HG03439 (cell line): ENCODE measurements at regions not wholly inside any gene's neighbourhood (a gene's known extent, or its start where the extent isn't known, plus 50 kb on each side); places are given as distances from the start of the nearest gene placed in this dataset.
A peak's percentile ranks its signal among the peaks of the same experiment; 100 is the strongest.

Experiments
- ATAC-seq: cut with Tn5 transposase; IDR thresholded peaks from one replicate; pipeline ENCODE4 v1.9.1; 2021; ENCODE audit warnings: mild to moderate bottlenecking, moderate library complexity; ENCODE audit not compliant: unreplicated experiment

GRCh38 chr10:107450056-107450455 lies 285.6 kb upstream of the SORCS1 start:
- ATAC-seq = no peak

- no peak for ATAC-seq
Measured at GRCh38 chr10:107444443-107444842, 279.9 kb upstream of the SORCS1 start.

DNA sequence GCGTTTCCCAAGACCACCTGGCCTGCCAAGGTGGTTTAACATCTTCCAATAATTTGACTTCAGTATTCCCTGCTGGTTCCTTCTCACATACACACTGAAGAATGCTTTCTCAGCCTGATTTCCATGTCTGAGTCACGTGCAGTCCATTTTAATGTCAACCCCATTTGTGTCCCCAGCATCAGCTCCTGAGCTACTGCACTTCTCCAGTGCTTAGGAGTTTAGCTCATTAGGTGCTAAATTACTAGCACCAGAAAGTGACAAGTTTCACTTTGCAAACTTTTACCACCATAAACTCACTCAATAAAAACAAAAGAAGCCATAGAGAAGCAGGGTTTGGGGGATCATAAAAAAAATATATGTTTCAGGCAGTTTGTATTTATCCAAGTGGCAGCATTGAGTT lies 279.3 kb upstream of the SORCS1 start:
- ATAC-seq = no peak

DNA sequence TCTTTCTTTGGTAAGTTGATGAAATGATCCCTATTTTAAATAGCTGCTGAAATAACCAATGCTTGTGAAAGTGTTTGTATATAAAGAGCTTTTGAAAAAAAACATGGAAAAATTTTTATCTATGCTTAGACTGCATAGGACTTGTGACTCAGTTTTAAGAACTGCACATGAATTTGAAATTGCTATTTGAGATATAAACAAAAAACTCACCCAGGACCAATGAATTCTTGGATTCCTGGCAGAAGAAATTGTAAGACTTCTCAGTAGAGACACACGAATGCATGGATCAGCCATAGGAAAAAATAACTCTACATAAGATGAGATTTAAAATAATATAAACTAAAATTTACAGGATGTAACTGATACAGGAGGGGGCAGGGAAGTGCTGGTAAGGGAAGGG lies 278.8 kb upstream of the SORCS1 start:
- no peak for ATAC-seq

DNA sequence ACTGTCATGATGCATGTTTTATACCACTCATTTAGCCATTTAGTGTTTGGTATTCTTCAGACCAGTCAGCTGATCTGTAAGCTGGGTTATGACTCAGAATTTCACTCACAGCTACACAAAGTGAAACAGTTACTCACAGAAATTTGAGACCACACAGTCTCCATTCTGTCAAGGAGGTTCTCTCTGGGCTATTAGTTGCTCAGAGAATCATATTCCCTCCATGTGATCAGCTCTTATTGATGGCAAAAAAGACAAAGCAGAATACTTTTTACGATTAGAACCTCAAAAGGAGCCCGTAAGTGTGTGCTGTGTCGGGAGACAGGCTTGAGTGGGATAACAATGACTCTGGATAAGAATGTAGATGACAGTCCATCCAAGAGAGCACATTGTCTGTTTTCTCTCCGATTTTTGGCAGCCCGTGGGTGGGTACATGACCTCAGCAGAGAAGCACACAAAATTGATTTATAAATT lies 277.6 kb upstream of the SORCS1 start:
- peak; percentile 99 for ATAC-seq

DNA sequence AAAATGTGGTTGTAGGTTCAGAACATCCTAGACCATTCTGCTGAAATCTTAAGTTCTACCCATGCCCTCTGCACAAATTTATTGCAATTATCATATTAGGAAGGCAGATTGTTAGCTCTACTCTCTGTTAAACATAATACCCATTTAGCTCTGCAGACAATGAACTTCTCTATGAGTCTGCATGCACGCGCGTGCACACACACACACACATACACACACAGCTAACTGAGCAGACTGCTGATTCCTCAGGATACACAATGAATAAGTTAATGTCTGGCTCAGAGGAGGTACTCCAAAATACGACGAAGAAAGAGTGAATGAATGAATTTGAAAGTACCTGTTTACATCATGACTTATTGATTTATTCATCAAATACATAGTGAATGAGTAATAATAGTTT lies 276.2 kb upstream of the SORCS1 start:
- no peak for ATAC-seq

GRCh38 chr10:107437921-107438320 lies 273.4 kb upstream of the SORCS1 start:
- ATAC-seq = no peak

DNA sequence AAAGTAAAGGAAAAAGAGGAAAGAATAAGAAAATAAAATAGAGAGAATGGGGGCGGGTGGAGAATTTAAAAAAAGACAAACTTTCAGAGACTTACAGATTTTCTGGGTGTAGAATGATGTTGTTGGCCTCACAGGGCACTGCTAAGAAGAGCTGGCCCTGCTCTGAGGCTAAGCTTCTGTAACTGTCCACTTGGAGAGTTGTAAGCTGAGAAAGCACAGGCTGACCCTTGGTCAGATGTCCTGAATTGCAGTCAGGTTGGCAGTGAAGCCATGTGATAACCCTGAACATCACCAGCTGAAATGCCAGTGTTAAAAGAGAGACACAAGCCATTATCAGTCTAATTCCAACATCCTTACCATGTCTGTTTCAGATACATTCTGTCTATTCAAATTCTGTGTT lies 272.1 kb upstream of the SORCS1 start:
- no peak for ATAC-seq

- no peak for ATAC-seq
Measured at GRCh38 chr10:107434854-107435253, 270.3 kb upstream of the SORCS1 start.

DNA sequence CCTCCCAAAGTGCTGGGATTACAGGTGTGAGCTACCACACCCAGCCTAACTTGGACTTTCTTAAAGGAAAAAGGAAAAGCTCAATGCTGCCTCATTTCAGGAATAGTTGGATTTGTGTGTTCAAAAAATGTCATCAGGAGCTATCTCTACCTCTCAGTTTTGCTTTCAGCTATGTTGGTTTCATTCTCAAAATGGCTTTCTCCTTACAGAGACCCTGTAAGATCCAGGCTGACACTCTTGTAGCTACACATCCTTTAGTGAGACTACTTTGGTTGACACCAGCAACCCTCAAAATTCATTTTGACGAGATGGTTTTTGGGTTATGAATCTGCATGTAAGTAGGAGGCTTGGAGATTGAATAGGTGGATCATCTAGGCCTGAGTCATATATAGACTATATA lies 269.7 kb upstream of the SORCS1 start:
- no peak for ATAC-seq

DNA sequence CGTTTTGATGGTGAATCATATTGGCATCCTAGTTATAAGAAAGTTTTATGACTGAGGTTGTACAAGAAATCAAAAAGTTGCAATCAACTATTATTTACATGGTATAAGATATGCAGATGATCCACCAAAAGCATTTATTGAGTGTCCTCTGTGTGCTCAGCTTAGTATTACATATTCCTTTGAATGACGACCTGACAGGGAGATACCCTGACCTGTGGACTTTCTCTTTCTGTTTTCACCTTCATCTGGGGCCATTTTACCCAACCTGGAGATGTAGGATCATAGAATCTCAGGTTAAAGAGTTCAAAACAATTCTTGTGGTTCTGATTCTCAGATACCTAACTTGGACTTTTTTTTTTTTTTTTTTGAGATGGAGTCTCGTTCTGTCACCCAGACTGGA lies 269.1 kb upstream of the SORCS1 start:
- ATAC-seq = no peak

DNA sequence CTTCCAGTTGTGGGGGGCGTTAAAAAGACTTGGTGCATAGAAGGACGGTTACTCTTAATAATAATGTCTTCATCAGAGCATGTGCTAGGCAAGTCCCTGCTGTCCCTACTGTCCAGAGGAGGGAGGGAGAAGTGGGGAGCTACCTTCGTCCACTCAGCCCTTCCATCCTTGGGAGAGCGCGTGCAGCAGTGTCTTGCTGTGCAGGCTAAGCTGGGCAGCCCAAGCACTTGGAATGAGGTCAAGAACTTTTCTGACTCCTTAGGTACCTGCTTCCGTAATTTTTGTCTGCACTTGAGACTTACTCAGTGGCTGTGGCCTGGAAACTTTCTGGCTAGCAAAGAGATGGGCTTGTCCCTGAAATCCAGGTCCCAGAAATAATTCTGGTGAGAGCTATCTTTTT lies 265.9 kb upstream of the SORCS1 start:
- no peak for ATAC-seq

- ATAC-seq = no peak
Measured at GRCh38 chr10:107427016-107427415, 262.5 kb upstream of the SORCS1 start.

DNA sequence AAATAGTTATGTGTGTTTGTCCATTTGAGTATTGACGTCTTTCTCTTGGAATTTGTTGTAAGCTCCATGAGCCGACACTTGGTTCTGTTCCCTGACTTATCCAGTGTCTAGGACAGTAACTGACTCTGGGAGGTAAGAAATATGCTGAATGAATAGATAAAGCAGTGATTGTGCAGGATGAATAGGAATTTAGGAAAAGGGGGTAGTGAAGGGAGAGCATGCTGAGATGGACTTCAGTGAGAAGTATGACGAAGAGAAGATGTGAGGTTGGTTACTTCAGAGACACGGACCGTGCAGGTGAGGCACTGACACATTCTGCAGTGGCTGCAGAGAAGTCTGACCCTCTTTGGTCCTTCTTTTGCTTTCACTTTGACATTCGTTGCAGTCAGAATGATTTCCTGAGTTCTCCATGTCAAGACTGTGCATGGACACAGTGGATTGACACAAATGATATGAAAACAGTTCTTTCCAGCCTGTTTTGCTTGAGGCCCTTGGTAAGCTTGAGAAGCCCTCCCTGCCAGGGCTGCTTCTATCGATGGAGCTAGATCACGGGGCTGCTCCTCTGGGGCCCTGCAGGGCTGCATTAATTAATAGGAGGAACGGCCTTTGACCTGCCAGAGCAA lies 261.5 kb upstream of the SORCS1 start:
- peak; percentile 89 for ATAC-seq

DNA sequence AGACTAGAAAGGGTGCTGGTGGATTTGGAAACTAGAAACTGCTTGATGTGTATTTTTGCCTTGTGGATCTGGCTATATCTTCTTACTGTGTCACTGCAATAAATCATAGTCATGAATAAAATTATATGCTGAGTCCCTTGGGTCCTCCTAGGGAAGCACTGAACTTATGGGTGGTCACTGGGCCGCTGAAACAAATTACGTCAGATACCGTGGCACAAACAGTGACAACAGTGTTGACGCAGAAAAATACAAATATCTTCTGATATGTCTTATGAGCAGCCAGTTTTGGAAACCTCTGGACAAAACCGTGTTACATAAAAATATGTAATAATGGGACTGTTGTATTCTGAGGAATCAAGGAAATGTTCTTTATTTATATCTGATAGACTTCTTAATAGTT lies 260.1 kb upstream of the SORCS1 start:
- no peak for ATAC-seq

GRCh38 chr10:107423903-107424302 lies 259.4 kb upstream of the SORCS1 start:
- ATAC-seq = no peak

DNA sequence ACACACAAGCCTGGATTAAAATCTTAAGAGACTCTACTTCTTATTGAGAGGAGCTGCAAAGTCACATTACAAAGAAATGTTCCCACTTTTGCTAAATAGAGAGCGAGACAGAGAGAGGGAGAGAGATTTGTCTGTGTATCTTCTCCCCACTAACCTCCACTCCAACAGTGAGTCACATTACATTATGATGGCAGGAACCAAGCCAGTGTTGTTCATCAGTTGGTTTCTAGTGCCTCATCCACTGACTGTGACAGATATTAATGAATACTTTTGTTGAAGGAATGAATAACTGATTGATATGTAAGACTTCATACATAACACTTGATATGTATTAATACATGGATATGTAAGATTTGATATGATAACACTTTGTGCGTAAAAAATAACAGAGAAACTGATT lies 258.2 kb upstream of the SORCS1 start:
- no peak for ATAC-seq

- ATAC-seq = no peak
Measured at GRCh38 chr10:107420196-107420595, 255.7 kb upstream of the SORCS1 start.

DNA sequence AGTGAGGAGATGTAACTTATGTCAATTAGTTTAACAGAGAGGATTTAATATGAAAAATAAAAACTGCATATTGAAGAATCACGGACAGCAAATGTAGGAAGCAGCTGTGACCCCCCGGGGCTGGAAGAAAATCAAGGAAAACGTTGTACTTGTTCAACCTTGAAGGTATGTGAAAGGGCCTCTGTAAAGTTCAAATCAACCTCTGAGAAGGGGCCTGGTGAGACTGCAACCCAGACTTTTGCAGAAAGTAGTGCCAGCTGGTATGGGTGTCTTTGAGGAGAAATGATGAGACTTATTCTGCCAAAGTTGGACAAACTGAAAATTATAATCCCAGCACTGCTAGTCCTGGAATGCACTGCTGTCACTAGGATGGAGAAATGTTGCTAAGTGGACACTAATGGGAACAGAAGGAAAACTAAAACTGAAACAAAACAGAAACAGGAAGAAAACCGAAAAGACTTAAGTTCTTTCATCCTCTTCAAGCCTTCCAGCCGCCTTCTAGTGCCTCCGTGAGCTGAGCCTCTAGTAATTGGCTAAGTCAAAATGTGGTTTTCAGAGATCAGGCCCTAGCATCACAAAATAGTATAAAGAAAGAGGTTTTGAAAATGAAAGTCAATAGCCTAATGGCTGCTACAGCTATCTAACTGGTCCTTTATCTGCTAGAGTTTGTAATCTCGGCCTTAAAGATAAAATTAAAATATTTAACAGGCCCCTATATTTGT lies 253.7 kb upstream of the SORCS1 start:
- ATAC-seq = peak; percentile 83

GRCh38 chr10:107417446-107417845 lies 252.9 kb upstream of the SORCS1 start:
- no peak for ATAC-seq

GRCh38 chr10:107415446-107415845 lies 250.9 kb upstream of the SORCS1 start:
- ATAC-seq = no peak

DNA sequence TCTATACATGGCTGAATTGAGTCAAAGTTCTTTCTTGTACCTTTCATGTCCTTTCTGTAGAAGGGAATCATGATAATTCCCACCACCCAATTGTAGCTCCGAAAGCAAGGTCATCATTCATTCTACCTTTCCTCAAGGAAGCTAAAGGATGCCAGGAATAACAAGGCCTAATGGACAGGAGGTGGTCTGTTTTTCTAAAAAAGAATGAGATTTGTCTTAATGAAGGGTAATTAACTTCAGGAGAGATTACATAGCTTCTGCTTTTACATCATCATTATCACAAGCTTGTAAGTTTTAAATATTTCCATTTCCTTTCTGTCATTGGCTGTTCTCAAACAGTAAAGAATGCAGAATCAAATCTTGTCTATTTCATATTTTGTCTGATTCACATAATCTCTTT lies 249.5 kb upstream of the SORCS1 start:
- no peak for ATAC-seq

DNA sequence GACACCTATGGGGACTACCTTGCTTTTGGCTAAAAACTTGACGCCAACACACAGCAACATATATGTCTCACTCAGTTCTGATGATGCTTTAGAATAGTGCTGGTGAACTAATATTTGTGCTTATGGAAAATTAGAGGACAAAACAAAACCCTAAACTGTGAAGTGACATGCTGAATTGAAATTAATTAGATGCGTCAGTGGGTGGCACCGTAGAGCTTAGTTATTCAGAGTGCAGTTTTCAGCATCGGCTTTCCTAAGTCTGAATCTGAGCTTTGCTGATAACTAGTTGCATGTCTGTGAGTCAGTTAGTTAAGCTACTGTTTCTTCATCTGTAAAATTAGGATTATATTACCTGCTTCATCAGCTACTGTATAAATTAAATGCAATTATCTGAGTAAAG lies 245.0 kb upstream of the SORCS1 start:
- no peak for ATAC-seq
